ENCODE measurements at regions not wholly inside any gene's neighbourhood (a gene's known extent, or its start where the extent isn't known, plus 50 kb on each side); places are given as distances from the start of the nearest gene placed in this dataset.
A peak's percentile ranks its signal among the peaks of the same experiment; 100 is the strongest.

GRCh38 chr12:34390846-34391700 lies 368.8 kb downstream of the ALG10 start:
- WGBS, 2 donors, result 70 to 74% methylated on average over 24 of the region's 24 CpGs
- TF ChIP-seq CTCF (IDR thresholded peaks at IDR 0.05) (no peak), POLR2A (IDR thresholded peaks at IDR 0.05) (no peak)
- DNase-seq (ENCODE audit: low spot score in 2 of 2), result peak in 1 of 2 donors; percentile 75
- intact Hi-C loops (cut with DNase I; ENCODE audit: low total_unique reads), result no loop called here
- no peak overlapping the region for H3K4me3 ChIP-seq (ENCODE audit: low read depth, poor library complexity, severe bottlenecking)

DNA sequence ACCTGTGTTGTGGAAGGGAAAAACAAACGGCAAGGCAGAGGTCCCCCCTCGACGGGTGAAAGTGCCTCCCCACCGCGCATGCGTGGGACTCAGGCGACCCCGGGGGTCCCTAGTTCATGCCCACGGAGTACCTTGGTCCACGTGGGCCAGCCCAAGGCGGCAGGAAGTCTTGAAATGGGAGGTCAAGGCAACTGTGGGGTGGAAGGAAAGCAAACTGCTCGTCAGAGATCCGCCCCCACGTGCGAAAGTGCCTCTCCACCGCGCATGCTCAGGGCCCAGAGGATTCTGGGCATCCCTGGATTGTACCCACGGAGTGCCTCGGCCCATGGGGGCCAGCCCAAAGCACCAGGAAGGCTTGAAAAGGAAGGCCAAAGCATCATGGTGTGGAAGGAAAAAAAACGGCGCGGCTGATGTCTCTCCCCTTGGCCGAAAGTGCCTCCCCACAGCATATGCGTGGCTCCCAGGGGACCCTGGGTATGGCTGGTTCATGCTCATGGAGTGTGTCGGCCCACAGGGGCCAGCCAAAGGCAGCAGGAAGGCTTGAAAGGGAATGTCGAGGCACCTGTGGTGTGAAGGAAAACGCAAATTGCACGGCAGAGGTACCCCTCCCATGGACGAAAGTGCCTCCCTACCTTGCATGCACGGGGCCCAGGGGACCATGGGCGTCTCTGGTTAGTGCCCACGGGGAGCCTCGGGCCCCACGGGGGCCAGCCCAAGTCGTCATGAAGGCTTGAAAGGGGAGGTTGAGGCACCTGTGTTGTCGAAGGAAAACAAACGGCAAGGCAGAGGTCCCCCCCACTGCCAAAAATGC lies 369.7 kb downstream of the ALG10 start:
- intact Hi-C loops (cut with DNase I; ENCODE audit: low total_unique reads), result no loop called here
- WGBS, 2 donors, result 56 to 72% methylated on average over 37 of the region's 37 CpGs
- no peak overlapping the region for H3K4me3 ChIP-seq (ENCODE audit: low read depth, poor library complexity, severe bottlenecking)
- peak in 1 of 2 donors; percentile 59 for DNase-seq (ENCODE audit: low spot score in 2 of 2)
- no peak for TF ChIP-seq CTCF (IDR thresholded peaks at IDR 0.05)
- TF ChIP-seq POLR2A (IDR thresholded peaks at IDR 0.05), result no peak

GRCh38 chr12:34392741-34393085 lies 370.4 kb downstream of the ALG10 start:
- intact Hi-C loops (cut with DNase I; ENCODE audit: low total_unique reads), result no loop called here
- TF ChIP-seq CTCF (IDR thresholded peaks at IDR 0.05) (no peak), POLR2A (IDR thresholded peaks at IDR 0.05) (no peak)
- H3K4me3 ChIP-seq (ENCODE audit: low read depth, poor library complexity, severe bottlenecking), result no peak overlapping the region
- DNase-seq (ENCODE audit: low spot score in 2 of 2), result peak in 1 of 2 donors; percentile 82
- WGBS, 2 donors, result 81 to 85% methylated on average over 14 of the region's 14 CpGs

DNA sequence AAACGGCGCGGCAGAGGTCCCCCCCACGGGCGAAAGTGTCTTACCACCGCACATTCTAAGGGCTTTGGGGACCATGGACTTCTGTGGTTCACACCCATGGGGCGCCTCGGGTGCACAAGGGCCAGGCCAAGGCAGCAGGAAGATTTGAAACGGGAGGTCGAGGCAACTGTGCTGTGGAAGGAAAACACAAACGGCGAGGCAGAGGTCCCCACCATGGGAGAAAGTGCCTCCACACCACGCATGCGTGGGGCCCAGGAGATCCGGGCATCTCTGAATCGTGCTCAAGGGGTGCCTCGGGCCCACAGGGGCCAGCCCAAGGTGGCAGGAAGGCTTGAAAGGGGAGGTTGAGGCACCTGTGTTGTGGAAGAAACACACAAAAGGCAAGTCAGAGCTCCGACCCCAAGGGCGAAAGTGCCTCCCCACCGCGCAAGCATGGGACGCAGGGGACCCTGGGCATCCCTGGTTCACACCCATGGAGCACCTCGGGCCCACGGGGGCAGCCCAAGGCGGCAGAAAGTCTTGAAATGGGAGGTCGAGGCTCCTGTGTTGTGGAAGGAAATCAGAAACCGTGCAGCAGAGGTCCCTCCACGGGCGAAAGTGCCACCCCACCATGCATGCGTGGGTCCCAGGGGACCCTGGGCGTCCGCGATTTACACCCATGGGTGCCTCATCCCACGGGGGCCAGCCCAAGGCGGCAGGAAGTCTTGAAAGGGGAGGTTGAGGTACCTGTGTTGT lies 371.0 kb downstream of the ALG10 start:
- no peak overlapping the region for H3K4me3 ChIP-seq (ENCODE audit: low read depth, poor library complexity, severe bottlenecking)
- intact Hi-C loops (cut with DNase I; ENCODE audit: low total_unique reads), result no loop called here
- TF ChIP-seq POLR2A (IDR thresholded peaks at IDR 0.05) (no peak), CTCF (IDR thresholded peaks at IDR 0.05) (no peak)
- 56 to 70% methylated on average over 34 to 35 of the region's 35 CpGs for WGBS, 2 donors
- peak in 1 of 2 donors; percentile 63 for DNase-seq (ENCODE audit: low spot score in 2 of 2)

DNA sequence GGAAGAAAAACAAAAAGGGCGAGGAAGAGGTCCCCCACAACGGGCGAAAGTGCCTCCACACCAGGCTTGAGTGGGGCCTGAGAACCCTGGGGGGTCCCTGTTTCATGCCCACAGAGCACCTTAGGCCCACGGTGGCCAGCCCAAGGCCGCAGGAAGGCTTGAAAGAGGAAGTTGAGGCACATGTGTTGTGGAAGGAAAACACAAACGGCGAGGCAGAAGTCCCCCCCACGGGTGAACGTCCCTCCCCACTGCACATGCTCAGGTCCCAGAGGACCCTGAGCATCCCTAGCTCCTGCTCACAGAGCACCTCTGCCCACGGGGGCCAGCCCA lies 371.5 kb downstream of the ALG10 start:
- no peak for DNase-seq (ENCODE audit: low spot score in 2 of 2)
- H3K4me3 ChIP-seq (ENCODE audit: low read depth, poor library complexity, severe bottlenecking), result no peak overlapping the region
- TF ChIP-seq CTCF (IDR thresholded peaks at IDR 0.05) (no peak), POLR2A (IDR thresholded peaks at IDR 0.05) (no peak)
- intact Hi-C loops (cut with DNase I; ENCODE audit: low total_unique reads), result no loop called here
- WGBS, 2 donors, result 50 to 63% methylated on average over 10 of the region's 10 CpGs
